NCI-H1417 treated with DMSO at 0.1 percent for 48 hours (cell line): ENCODE measurements at regions not wholly inside any gene's neighbourhood (a gene's known extent, or its start where the extent isn't known, plus 50 kb on each side); places are given as distances from the start of the nearest gene placed in this dataset.
"Not testable (repeated sequence)": the region's sequence is repeated elsewhere in the genome, so short reads cannot be mapped to it uniquely, and the experiment has no call there.

Experiments
- DNase-seq: peaks from one replicate; lab custom pipeline; 2025; lab: John Stamatoyannopoulos, UW

DNA sequence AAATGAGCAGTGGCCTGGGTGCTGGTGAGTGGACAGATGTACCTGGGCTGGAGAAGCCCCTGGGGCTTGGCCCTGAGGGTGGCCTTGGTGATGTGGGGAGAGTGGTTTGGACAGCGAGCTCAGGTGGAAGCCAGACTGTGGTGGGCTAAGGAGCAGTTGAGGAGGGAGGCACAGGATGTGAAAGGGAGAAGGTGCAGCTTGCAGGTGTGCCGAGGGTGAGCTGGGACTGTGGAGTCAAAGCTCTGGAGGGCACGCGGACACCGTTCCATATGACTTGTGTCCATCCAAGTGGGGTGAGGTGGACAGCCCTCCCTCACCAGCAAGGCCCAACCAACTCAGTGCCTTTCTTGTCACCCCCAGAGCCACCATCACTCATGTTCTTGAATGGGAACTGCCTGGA lies 170.8 kb upstream of the ZNF267 start:
- no peak for DNase-seq

DNA sequence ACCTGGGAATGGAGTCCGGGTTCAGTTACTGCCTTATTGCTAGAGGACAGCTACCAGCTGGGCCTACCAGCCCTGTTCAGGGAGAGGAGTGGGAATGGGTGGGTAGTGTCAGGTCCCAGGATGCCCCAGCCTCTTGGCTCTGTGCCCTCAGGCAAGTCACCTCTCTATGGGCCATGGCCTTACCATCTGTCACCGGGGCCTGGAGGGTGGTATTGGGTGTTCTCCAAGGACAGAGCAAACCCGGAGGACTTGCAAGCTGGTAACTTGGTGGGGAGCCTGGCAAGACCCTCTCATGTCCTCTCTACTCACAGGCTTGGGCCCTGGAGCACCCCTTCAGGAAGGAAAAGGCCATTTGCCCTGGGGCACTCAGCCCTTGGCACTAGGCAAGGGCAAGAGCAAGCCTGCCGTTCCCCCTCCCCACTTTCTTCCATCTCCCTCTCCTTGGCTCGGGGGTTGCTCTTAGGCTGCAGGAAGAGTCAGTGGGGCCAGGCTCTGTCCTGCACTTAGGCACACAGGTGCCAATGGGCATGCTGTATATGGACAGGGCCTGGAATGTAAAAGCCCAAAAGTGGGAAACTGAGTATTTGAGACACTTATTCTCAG lies 170.0 kb upstream of the ZNF267 start:
- no peak for DNase-seq

DNA sequence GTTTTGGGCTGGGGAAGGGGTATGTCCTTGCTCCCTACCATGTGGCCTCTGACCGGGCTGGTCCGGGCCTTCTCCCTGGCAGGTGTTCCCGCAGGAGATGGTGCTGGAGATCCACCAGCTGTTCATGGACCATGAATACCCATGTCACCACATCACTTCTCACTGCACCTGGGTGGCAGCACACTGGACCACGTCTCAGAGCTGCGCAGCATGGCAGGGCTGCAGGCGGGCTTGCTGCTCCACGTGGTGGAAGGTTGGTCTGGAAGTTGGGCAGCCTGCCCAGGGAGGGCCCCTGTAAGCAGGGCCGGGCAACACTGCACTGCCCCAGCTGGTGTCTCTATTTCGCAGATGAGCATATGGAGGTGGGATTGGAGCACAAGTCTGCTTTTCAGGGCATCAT lies 169.5 kb upstream of the ZNF267 start:
- DNase-seq, result no peak

DNA sequence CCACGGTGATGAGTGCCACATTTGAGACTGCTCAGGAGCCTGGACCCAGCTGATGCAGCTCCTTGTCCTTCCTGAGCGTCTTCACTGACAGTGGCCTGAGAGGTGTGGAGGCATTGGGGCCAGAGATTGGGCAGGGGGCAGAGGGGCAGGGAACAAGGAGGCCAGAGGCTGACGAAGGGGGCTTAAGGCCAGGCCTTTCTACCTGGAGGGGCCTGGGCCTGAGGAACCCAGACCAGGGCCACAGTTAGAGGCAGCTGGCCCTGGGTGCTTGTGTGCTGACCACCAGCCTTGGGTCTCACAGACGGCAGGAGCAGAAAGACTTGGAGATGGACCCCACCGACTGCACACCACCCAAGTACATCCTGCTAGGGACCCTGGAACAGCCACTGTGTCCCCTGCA lies 168.2 kb upstream of the ZNF267 start:
- no peak for DNase-seq

DNA sequence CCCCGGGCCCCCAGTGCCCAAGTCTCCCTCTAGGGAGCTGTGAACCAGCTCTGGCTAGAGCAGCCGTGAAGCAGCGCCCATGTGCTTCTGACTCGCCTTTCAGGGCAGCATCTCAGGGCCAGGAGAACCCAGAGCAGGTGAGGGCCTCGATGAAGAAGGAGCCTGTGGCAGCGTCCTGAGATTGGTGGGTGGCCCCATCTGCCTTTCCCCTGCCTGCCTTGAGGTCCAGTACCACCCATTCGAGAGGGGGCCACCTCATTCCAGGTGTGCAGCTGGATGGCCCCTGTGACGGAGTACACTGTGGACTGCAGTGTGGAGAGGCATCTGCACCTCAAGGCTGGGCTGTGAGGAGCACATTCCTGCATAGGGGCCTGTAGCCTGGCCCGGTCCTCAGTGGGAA lies 167.3 kb upstream of the ZNF267 start:
- no peak for DNase-seq

DNA sequence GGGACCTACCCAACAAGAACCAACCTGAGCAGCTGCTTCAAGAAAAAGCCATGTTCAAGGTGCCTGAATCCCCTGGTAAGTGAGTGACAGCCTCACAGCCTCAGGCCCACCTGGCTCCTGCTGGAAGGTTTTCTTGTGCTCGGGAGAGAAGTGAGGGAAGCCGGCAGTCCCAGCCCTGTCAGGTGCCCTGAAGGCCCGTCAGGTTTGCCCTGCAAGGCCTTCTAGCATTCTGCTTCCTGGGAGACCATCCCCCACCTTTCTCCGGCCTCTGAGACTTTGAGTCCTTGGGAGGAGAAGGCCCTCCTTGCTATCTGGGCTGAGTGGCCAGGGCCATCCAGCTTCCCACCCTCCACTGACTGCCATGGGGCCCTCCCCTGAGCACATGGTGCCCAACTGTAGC lies 166.7 kb upstream of the ZNF267 start:
- DNase-seq, result no peak

DNA sequence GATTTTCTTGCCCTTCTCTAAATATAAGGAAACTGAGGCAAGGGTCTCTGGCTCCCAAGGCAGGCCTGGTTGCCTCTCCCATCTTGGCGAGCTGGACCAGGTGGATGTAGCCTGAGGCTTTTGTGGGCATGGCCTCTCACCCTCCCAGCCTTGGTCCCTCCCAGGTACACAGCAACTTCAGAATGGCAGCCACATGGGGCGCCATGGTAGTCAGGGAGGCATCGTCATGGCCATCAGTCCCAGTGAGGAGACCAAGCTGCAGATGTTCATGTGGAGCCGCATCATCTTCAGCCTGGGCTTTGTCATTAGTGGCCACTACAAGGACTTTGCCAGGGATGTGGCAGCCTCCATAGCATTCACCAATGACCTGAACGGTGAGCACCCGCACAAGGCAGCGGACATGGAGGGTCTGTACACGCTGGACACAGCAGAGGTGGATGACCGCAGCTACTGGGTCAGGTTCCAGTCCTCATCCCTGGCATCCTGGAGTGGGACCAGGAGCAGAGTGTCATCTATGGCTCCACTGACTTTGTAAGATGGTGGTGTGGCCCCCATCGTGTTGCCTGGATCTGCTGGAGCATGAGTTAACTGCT lies 165.8 kb upstream of the ZNF267 start:
- no peak for DNase-seq

DNA sequence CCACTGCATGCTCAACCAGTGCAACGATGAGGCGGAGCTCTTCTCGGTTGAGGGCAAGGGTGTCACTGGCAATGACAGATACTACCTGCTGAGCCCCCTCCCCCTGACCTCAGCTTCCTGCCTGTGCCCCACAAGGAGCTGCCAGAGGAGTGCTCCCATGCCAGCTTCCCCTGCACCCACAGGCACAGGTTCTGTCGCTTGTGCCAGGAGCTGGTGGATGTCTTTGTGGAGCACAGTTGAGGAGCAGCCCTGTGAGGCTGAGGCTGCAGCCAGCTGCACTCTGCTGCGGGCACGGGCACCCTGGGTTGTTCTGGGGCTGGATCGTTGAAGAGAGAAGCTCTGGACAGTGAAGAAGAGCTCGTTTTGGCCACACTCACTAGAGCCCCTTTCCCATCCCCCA lies 165.3 kb upstream of the ZNF267 start:
- no peak for DNase-seq

DNA sequence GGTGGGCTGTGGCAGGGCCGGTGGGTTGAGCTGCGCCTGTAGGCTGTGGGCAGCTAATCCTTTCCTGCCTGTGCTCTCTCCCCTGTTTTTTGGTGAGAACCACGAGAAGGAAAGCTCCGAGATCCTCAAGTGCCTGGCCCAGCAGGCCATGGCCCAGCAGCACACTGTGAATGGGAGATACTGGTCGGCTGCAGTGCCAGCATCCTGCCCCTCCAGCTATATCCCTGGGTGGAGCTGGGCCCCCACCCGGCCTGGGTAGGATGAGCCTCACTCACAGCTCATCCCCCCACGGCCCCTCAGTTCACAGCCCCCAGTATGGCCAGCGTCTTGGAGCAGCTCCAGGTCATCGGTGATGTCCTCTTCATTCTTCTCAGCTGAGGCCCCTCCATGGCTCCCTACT lies 164.4 kb upstream of the ZNF267 start:
- DNase-seq, result no peak

DNA sequence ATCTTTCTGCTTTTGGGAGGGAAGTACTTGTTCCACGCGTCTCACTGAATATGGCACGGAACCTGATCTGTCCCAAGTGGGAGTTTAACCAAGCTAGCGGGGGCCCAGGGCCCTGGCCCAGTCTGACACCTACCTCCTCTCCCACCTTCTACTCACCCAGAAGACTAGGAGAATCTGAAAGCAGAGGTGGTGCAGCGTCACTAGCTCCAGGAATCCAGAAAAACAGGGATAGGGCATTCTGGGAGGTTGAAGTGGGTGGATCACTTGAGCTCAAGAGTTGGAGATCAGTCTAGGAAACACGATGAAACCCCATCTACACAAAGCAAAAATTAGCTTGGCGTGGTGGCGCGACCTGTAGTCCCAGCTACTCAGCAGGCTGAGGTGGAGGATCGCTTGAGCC lies 163.5 kb upstream of the ZNF267 start:
- no peak for DNase-seq

DNA sequence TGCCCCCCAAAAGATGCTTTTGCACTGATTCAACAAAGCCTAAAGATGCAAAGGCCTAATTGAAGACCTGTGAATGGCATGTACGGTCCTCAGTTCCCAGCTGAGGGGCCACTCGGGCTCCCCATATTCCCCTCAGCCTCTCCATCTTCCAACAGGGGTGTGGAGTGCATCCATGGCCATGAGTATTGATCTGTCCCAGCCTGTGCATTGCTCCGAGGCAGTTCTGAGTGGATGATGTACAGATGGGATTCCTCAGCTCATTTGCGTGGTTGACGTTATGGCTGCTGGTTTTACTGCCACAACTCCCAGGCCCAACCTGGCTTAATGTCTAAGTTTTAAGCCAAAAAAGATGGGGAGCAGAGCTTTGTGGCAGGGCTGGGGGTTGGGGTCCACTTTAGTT lies 162.7 kb upstream of the ZNF267 start:
- no peak for DNase-seq

DNA sequence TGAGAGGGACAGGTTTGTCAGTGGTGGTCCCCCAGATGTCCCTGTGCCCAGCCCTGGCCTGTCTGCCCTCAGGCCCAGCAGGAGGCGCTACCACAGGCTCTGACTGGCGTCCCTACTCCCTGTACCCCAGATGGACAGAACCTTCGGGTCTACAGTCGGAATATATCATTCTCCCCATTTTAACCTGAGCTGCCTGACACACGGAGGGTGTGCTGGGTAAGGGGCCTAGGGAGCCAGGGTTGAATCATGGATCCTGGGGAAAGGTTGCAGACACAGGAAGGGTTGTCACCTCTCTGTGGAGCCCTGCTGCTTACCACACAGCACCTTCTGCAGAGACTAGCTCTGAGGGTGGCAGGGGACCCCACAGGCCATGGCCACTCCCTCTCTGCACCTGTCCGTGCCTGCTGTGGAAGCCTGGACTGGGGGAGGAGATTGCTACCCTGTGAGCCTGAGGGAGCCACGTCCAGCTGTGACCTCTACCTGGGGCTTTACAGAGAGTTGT lies 162.2 kb upstream of the ZNF267 start:
- DNase-seq, result no peak

DNA sequence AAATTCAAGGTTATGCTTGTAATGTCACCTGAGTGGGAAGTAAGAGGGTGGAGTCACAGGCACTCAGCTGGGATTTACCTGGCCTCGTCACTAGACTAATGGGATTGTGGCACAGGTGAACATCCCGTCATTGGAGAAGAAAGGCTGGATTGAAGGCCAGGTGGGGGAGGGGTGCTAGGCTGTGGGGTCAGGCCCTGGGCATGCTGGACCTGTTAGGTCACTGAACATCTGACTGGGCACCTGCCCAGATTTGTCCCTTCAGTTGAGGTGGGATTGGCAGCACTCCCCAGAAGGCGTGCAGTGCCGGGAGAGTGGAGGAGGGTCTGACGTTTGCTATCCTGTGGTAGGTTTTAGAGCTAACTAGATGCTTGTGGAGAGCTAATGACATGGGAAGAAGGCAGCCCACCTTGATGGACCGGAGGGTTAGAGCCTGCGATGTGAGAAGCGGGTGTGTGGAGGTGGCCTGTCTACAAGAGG lies 161.5 kb upstream of the ZNF267 start:
- DNase-seq, result no peak

DNA sequence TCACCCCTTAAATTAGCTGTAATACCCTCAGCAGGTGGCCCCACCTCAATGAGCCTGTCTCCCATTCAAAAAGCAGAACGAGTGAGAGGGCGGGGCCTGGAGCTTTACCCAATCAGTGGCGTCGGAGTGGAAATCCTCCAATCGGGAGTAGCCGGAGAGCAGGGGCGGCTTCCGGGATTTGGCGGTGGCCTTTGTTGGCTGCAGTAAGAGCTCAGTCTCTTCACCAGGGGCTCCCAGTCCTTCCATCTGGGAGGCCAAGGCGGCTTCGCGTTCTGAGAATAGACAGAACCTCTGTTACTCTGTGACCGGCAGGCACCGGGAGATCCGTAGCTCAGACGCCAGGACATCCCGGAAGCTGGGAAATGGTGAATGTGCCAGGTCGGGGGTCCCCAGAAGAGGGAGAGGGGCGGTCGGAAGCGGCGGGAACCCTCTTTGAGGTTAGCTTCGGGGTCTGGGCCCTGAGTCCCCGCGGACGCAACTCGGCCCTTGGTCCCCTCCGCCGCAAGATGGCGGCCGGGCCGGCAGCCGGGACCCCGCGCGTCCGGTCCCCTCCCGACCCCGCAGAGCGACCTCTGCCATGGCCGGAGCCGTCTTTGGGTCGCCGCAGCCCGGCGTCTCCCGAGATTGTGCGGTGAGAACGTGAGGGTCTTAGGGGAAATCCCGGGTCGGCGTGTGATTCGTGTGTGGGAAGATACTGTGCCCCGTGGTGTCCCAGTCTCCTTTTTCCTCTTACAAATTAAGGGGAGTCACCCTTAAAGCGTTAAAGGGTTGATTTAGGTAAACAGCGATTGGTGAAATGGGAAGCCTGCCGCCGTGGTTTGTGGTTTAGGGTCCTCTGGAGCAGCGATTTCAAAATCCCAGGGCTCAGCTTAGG lies 160.3 kb upstream of the ZNF267 start:
- peak; percentile 64 for DNase-seq

DNA sequence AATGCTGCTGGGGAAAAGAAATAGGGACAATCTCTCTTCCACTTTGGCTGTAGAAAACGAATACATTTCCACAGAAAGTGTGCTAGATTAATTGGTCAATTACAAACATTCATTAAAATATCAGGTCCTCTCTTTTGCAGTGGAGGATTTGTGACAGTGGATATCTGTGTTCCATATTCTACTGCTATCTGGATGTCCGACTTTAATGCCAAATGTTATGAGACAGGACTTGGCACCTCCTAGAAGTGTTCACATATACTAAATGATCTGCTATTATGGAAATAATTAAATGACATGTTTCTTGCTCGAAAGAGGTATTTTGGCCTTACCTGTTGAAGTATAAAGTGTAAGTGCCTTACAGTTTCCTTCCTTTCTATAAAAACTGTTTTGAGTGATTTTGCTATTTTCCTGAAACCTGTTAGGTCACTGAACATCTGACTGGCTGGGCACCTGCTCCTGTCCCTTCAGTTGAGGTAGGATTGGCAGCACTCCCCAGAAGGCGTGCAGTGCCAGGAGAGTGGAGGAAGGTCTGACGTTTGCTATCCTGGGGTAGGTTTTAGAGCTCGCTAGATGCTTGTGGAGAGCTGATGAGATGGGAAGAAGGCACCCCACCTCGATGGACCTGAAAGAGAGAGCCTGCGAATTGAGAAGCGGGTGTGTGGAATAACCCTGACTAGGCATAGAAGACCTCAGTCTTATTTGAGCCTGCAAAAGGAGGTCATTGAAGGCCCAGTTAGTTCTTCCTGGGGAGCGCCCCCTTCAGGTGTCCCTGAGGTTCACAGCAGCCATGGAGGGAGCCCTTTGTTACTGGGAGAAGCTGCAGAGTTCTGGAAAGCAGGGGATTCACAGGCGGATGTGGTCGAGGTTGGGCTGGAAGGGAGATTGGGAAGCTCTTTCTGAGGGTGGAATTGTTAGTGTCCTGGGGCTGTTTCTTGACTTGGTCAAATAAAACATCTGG lies 159.4 kb upstream of the ZNF267 start:
- no peak for DNase-seq

DNA sequence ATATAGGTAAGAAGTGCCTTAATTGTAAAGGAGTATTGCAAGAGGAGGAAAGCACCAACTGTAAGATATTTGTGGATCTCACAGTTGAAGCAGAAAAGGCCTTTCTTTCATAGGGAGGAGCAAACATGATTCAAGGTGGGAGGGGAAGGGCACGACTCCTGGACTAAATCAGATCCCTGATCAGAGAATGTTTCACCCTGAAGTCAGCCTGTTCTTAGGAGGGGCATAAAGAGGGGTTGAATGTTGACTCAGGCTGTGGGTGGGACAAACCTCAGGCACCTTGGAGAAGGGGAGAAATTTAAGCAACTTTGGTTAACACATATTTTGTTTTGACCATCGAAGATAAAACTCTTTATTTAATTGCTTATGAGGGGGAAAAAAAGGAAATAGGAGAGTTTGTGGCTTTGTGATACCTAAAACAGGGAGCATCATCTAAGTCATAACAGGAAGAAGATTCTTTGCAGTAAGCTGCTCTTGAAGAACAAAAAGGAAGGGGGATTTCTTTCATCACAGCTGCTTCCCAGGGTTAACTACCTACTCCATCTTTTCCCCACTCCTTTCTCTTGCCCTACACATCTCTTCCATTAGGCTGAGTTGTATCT lies 158.6 kb upstream of the ZNF267 start:
- DNase-seq, result no peak

DNA sequence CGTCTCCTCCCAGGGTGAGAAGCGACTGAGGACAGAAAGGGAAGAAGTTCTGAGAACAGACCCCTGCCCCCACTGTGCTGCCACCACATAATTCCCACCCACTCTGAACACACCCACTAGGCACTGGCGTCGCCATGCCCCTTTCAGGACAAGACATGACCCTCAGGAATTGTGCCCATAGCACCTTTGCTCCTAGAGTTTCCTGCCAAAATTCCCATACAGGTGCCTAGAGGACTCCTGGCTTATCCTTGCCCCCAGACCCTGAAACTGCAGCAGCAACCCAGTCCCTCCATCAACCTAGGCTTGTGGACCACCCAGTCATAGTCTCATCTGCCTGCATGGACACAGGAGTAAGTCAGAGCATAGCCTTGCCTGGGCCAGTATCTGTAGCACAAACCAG lies 157.7 kb upstream of the ZNF267 start:
- DNase-seq, result no peak

DNA sequence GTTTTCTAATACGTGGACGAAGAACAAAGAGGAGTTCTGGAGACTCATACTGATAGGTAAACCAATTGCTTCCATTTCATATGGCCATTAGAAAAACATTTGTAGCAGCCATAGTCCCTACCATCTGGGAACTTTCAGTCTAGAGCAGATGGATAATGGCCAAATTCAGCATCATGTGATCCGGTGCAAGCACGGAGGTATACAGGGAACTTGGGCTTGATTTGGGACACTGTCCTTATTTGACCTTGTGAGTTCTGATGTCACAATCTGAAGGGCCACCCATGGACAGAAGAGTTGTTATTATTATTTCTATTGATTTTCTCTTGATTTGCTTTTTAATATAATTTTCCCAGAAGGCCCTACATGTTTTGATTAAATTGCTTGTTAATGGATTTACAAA lies 154.6 kb upstream of the ZNF267 start:
- no peak for DNase-seq

DNA sequence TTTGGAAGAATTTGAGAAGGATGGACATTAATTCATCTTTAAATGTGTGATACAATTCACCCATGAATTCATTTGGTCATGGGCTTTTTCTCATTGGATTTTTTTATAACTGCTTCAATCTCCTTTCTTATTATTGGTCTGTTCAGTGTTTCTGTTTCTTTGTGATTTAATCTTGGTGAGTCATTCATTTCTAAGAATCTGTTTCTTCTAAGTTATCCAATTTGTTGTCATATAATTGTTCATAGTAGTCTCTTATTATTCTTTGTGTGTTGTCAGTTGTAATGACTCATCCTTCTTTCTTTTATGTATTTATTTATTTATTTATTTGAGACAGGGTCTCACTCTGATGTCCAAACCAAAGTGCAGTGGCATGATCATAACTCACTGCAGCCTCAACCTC lies 146.1 kb upstream of the ZNF267 start:
- DNase-seq, result no peak

DNA sequence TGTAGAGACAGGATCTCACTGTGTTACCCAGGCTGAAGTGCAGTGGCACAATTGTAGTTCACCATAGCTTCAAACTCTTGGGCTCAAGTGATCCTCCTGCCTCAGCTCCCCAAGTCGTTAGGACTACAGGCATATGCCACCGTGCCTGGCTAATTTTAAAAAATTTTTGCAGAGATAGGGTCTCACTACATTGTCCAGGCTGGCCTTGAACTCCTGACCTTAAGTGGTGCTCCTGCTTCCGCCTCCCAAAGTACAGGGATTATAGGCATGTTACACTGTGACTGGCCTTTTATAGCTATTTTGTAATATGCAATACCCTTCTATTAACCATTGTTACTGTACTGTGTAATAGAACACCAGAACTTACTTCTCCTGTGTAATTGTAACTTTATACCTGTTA lies 139.3 kb upstream of the ZNF267 start:
- no peak for DNase-seq

DNA sequence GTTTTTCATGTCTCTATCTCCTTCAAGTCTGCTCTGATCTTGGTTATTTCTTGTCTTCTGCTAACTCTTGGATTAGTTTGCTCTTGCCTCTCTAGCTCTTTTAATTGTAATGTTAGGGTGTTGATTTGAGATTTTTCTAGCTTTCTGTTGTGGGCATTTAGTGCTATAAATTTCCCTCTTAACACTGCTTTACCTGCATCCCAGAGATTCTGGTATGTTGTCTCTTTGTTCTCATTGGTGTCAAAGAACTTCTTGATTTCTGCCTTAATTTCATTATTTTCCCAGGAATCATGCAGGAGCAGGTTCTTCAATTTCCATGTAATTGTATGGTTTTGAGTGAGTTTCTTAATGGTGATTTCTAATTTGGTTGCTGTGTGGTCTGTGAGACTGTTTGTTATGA lies 128.5 kb upstream of the ZNF267 start:
- not testable (repeated sequence) for DNase-seq

DNA sequence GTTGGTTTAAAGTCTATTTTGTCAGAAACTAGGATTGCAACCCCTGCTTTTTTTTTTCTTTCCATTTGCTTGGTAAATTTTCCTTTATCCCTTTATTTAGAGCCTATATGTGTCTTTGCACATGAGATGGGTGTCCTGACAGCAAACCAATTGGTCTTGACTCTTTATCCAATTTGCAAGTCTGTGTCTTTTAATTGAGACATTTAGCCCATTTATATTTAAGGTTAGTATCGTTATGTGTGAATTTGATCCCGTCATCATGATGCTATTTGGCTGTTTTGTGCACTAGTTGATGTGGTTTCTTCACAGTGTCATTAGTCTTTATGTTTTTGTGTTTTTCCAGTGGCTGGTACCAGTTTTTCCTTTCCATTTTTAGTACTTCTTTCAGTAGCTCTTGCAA lies 127.7 kb upstream of the ZNF267 start:
- DNase-seq, result no peak
